C4-2B (cell line): ENCODE measurements at regions not wholly inside any gene's neighbourhood (a gene's known extent, or its start where the extent isn't known, plus 50 kb on each side); places are given as distances from the start of the nearest gene placed in this dataset.

ENCODE experiments used
- CTCF ChIP-seq: fragments of 450-650 bp; conservative IDR thresholded peaks from 2 replicates; pipeline ENCODE4 v1.5.1; 2017; ENCODE audit warnings: mild to moderate bottlenecking
- ZFX ChIP-seq: fragments of 450-650 bp; IDR thresholded peaks from 2 replicates; pipeline ENCODE4 v1.6.1; 2017

GRCh38 chr2:59005836-59006615, 764.9 kb upstream of the FANCL start:
- TF ChIP-seq CTCF, result no peak
- TF ChIP-seq ZFX, result no peak
